Osteoblast (primary cell): ENCODE measurements at regions not wholly inside any gene's neighbourhood (a gene's known extent, or its start where the extent isn't known, plus 50 kb on each side); places are given as distances from the start of the nearest gene placed in this dataset.

Source experiments
- DNase-seq: peaks from one replicate; pipeline ENCODE4 v3.0.0; 2011; ENCODE audit warnings: low spot score, mixed read lengths; ENCODE audit not compliant: insufficient read length; ENCODE audit errors: missing footprints
- H2AFZ ChIP-seq: 2 replicates; pipeline ENCODE4 v1.6.0; 2011; ENCODE audit warnings: mild to moderate bottlenecking, low read length
- H3K27ac ChIP-seq: 2 replicates; pipeline ENCODE4 v1.5.1; 2011; ENCODE audit warnings: mild to moderate bottlenecking, low read depth, low read length, moderate library complexity
- H3K27me3 ChIP-seq: 2 replicates; pipeline ENCODE4 v1.6.0; 2012; ENCODE audit warnings: mild to moderate bottlenecking, control low read depth, inconsistent platforms, low read length, moderate library complexity; ENCODE audit not compliant: insufficient read depth
- H3K36me3 ChIP-seq: 2 replicates; pipeline ENCODE4 v1.5.1; 2011; ENCODE audit warnings: mild to moderate bottlenecking, low read length, control low read depth, moderate library complexity; ENCODE audit not compliant: insufficient read depth
- H3K4me1 ChIP-seq: 2 replicates; pipeline ENCODE4 v1.5.1; 2011; ENCODE audit warnings: mild to moderate bottlenecking, low read length, control low read depth, moderate library complexity; ENCODE audit not compliant: insufficient read depth
- H3K4me2 ChIP-seq: 2 replicates; pipeline ENCODE4 v1.6.0; 2011; ENCODE audit warnings: mild to moderate bottlenecking, low read length; ENCODE audit not compliant: insufficient read depth
- H3K4me3 ChIP-seq: fragments of 200-600 bp; sonication (generic); 3 replicates; pipeline ENCODE4 v1.5.1; 2012; ENCODE audit warnings: mild to moderate bottlenecking, low read length, inconsistent platforms; ENCODE audit not compliant: insufficient read depth
- H3K79me2 ChIP-seq: 2 replicates; pipeline ENCODE4 v1.6.0; 2012; ENCODE audit warnings: mild to moderate bottlenecking, low read length, control low read depth, inconsistent platforms; ENCODE audit not compliant: insufficient read depth
- H3K9me3 ChIP-seq: 2 replicates; pipeline ENCODE4 v1.5.1; 2011; ENCODE audit warnings: low read depth, low read length, control low read depth
- H4K20me1 ChIP-seq: 2 replicates; pipeline ENCODE4 v1.6.0; 2012; ENCODE audit warnings: mild to moderate bottlenecking, low read length, control low read depth; ENCODE audit not compliant: insufficient read depth
- TF ChIP-seq, protein P1 (sequence below): IDR thresholded peaks from 2 replicates; pipeline ENCODE4 v1.5.1; 2011; ENCODE audit warnings: mild to moderate bottlenecking, low read depth, low read length, moderate library complexity; ENCODE audit errors: extremely low read depth

DNA sequence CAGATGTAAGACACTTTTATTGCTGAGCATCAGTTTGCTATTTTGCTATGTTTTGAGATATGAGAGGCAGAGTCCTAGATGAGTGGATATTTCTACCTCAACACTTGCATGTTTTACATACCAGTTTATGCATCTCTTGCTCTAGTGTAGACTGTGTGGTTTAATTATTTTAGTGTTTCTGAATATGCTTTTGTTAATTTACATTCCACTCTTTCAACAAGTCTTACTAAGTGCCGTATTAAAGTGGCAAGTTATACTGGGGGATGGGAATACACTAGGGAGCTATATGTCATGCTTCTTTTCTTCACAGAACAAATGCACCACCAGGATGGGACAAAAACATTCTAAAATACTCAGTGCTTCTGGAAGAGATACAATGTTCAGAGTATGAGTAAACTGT lies 507.7 kb upstream of the PRMT6 start:
- Histone ChIP-seq H3K4me2 (no peak overlapping the region), H3K79me2 (no peaks in the 10 kb centered on the region), H3K9me3 (no peaks in the 10 kb centered on the region), H2AFZ (no peak overlapping the region), H3K4me3 (no peak overlapping the region), H3K36me3 (no peaks in the 10 kb centered on the region), H3K4me1 (no peaks in the 10 kb centered on the region), H3K27ac (no peak overlapping the region), H4K20me1 (no peaks in the 10 kb centered on the region), H3K27me3 (no peaks in the 10 kb centered on the region)
- TF ChIP-seq, protein P1, sequence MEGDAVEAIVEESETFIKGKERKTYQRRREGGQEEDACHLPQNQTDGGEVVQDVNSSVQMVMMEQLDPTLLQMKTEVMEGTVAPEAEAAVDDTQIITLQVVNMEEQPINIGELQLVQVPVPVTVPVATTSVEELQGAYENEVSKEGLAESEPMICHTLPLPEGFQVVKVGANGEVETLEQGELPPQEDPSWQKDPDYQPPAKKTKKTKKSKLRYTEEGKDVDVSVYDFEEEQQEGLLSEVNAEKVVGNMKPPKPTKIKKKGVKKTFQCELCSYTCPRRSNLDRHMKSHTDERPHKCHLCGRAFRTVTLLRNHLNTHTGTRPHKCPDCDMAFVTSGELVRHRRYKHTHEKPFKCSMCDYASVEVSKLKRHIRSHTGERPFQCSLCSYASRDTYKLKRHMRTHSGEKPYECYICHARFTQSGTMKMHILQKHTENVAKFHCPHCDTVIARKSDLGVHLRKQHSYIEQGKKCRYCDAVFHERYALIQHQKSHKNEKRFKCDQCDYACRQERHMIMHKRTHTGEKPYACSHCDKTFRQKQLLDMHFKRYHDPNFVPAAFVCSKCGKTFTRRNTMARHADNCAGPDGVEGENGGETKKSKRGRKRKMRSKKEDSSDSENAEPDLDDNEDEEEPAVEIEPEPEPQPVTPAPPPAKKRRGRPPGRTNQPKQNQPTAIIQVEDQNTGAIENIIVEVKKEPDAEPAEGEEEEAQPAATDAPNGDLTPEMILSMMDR, result no peak
- DNase-seq, result no peak

DNA sequence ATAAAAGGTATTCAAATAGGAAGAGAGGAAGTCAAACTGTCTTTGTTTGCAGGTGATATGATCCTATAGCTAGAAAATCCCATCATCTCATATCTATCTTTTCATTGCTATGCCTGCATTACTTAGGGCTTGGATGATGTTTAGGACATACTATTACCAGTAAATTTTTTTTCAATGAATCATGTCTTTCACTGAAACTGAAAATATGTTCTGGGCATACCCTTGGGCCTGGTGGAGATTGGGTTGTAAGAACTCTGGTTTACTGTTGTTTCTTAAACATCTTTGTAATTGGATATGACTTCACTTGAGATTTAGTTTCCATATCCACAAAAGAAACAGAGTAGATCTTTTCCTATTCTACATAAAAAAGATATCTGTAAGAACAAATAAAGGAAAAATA lies 502.2 kb upstream of the PRMT6 start:
- Histone ChIP-seq H4K20me1 (no peaks in the 10 kb centered on the region), H3K79me2 (no peaks in the 10 kb centered on the region), H3K4me3 (no peak overlapping the region), H3K36me3 (no peaks in the 10 kb centered on the region), H3K9me3 (no peaks in the 10 kb centered on the region), H3K4me2 (no peak overlapping the region), H2AFZ (no peak overlapping the region), H3K27ac (no peak overlapping the region), H3K27me3 (no peaks in the 10 kb centered on the region), H3K4me1 (no peaks in the 10 kb centered on the region)
- TF ChIP-seq, protein P1, result no peak
- no peak for DNase-seq

DNA sequence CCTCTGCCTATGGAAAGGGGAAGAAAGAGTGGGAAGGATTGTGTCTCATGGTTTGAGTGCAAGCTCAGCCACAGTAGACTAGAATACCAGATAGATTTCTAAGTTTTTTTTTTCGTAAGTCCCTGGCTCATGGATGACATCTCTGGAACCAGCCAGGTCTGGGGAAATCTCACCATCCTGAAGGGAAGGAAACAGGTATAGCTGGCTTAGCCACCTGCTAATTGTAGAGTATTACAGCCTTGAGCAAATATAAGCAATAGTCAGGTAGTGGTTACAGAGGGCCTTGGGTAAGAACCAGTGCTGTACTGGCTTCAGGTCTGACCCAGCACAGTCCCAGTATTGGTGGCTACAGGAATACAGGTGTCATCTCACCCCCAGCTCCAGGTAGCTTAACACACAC lies 500.9 kb upstream of the PRMT6 start:
- Histone ChIP-seq H3K27me3 (no peaks in the 10 kb centered on the region), H3K4me3 (no peak overlapping the region), H3K4me2 (no peak overlapping the region), H4K20me1 (no peaks in the 10 kb centered on the region), H2AFZ (no peak overlapping the region), H3K79me2 (no peaks in the 10 kb centered on the region), H3K4me1 (no peaks in the 10 kb centered on the region), H3K27ac (no peak overlapping the region), H3K36me3 (no peaks in the 10 kb centered on the region), H3K9me3 (no peaks in the 10 kb centered on the region)
- TF ChIP-seq, protein P1, result no peak
- no peak for DNase-seq

DNA sequence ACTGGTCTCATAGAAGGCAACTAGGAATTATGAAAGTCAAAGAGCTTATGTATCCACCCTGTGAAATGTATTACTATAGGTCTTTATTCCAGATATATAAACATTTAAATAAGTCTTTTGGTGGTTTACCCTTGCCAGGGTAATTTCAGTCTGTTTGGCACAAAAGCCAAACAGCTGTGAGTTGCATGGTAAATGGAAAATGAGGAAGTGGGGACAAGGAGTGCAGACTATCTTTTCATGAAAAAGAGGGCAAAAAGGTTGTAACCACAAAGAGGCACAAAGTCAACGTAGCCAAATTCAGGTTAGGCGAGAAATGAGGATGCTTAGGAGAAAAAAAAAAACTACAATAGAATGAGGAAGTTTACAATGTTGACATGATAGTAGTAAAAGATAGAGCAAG lies 492.3 kb upstream of the PRMT6 start:
- Histone ChIP-seq H3K27me3 (no peaks in the 10 kb centered on the region), H3K4me3 (no peak overlapping the region), H3K36me3 (no peaks in the 10 kb centered on the region), H3K27ac (no peak overlapping the region), H3K9me3 (no peaks in the 10 kb centered on the region), H3K79me2 (no peaks in the 10 kb centered on the region), H4K20me1 (no peaks in the 10 kb centered on the region), H2AFZ (no peak overlapping the region), H3K4me1 (no peaks in the 10 kb centered on the region), H3K4me2 (no peak overlapping the region)
- no peak for DNase-seq
- TF ChIP-seq, protein P1, result no peak
